ENCODE measurements at regions not wholly inside any gene's neighbourhood (a gene's known extent, or its start where the extent isn't known, plus 50 kb on each side); places are given as distances from the start of the nearest gene placed in this dataset.

DNA sequence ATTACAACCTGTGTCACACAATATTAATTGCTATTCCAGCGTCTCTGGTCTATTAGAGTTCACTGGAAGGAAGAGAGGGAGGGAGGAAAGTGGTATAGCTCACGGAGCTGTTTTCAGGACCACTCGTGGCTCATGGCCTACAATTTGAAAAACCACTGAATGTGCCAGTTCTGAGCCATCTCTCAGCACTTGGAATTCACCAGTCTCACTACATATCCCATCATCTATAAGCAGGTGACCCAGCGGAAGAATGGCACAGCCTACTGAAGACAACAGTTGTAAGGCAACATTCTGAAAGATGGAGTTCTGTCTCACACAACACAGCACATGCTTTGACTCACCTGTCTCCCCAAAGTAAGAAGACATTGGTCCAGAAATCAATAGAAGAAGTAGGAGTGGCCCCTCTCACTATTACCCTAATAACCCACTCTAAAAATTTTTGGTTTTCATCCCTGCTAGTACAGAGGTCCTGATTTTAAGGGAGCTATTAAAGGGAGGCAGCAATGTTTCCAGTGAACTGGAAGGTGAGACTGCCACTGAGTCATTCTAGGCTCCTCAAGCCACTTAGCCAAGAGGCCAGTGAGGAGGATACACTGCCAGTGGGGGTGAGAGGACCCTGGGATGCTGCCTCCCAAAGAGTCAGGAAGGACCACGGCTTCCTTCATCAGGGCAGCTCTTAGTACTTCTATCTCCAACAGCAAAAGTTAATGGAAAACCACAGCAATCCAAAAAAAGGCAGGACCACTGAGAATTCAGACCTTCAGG lies 50.0 kb upstream of the DOCK9 start:
- no peak for DNase-seq (ENCODE audit: low read depth, low spot score)
- H3K27ac ChIP-seq, result no peak overlapping the region

DNA sequence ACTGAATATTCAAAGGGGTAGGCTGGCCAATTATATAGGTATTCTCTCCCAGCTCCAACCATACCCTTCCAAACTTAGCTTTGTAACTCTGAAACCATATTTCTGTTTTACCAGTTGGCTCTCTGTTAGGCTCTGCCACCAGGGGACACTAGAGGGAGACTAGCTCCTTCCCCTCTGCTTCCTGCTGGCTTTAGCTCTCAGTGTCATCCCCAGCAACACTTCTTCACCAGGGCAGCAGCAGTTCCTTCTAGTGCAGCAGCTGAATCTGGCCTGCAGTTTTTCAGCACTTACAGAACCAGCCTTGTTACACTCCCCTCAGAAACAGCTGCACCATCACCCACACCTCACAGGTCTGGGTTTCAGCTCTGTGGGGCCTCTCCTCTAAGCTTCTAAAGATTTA lies 51.0 kb upstream of the DOCK9 start:
- no peak for DNase-seq (ENCODE audit: low read depth, low spot score)

DNA sequence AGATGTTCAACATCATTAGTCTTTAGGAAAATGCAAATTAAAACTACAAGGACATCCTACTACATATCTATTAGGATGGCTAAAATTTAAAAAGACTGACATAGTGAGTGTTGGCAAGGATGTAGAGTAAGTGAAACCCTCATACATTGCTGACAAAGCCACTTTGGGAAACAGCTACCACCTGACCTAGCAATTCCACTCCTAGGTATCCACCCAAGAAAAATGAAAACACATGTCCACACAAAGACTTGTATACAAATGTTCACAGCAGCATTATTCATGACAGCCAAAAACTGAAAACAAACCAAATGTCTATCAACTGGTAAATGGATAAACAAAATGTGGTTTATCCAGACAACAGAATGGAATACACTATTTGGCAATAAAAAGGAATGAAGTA lies 51.7 kb upstream of the DOCK9 start:
- no peak for DNase-seq (ENCODE audit: low read depth, low spot score)
- no peak overlapping the region for H3K27ac ChIP-seq

More for the DNA sequence above, 51.0 kb upstream of the DOCK9 start:
- no peak overlapping the region for H3K27ac ChIP-seq

DNA sequence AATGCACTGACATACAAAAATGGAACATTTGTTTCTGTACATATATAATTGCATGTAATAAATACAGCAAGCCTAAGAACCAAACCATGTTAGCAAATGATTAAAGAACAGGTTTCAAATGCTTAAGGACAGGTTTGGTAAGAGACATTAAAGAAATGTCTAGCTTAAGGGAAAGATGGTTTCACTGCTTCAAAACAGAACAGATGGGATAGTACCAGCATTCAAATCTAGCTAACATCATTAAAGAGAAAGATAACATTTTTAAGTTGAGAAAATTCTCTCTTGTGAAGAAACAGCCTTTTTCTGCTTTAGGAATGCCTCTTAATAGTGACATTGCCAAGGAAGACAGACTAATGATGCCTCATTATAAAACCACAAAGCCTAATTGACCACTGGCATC lies 52.5 kb upstream of the DOCK9 start:
- no peak for DNase-seq (ENCODE audit: low read depth, low spot score)
- peak overlapping the region; percentile 68 for H3K27ac ChIP-seq

DNA sequence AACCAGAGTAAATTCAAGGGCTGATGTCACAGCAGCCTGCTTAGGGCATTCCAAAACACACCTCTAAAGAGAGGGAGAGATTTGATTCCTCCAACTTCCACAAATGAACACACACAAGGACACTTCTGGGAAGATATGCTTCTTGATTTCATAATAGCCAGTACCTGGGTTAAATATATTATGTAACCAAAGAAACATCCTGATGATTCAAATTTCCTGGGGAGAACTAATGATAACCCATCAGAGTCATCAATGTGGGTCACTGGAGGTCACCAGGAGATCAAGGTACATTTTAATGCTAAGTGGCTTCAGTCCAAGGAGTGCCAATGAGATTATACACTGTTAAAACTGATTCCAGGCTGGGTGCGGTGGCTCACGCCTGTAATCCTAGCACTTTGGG lies 54.0 kb upstream of the DOCK9 start:
- no peak for DNase-seq (ENCODE audit: low read depth, low spot score)
- peak overlapping the region; percentile 68 for H3K27ac ChIP-seq

DNA sequence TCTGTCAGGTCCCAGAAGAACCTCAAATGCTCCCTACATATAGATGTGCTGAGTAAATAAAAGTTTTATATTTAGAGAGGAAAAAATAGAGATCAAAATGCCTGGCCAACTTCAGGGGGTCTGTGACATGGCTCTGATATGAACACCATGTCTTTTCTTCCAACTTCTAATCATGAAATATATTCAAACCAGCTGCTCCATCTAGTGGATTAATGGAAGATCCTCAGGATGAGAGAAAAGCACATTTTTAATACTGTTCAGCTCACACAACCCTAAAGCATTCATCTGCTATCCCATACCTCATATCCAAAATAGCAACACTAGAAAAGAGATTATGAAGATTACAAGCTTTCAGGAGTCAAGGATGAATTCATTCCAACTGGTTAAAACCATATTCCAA lies 56.0 kb upstream of the DOCK9 start:
- DNase-seq (ENCODE audit: low read depth, low spot score), result no peak
- H3K27ac ChIP-seq, result no peak overlapping the region

DNA sequence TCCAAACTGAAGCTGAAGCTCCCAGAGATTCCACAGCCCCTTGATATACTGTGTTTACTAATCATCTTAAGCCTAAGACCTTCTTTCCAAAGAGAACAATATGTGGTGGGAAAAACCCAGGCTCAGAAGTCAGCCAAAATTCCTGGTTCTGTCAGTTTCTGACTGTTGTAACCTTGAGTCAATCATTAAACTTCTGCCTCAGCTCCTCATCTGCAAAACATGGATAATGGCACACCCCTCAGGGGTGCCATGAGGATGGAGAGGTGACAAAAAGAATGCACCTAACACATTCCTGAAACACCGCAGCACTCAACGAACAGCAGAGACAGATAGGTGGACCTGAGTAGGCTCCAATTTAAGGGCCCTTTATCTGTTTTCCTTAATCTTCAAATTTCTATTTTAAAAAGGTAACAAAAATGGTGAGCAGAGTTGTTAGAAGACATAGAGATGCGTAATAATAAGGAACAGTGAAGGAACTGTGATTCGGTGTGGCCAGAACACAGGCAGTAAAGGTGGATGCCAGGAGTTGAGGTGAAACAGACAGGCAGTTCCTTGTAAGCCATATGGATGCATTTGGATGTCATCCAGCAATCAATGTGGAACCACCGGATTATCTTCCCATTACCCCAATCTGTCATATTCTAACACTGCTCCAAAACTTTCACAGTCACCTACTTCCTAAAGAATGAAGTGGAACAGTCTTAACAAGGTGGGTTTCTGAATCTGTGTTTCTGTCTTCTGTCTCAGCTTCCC lies 56.6 kb upstream of the DOCK9 start:
- no peak for DNase-seq (ENCODE audit: low read depth, low spot score)

DNA sequence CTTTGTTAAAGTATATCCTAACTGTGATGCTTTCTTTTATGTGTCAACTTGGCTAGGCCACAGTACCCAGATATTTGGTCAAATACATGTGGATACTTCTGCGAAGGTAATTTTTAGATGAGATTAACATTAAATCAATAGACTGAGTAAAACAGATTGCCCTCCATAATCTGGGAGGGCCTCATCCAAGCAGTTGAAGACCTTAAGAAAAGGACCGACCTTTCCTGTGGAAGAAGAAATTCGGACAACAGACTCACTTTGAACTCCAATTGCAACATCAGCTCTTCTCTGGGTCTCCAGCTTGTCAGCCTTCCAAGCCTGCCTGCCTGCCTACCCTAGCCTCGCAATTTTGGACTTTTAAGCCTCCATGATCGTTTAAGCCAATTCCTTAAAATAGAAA lies 57.9 kb upstream of the DOCK9 start:
- no peak for DNase-seq (ENCODE audit: low read depth, low spot score)
- H3K27ac ChIP-seq, result no peak overlapping the region

More for the DNA sequence above, 56.6 kb upstream of the DOCK9 start:
- no peak overlapping the region for H3K27ac ChIP-seq

DNA sequence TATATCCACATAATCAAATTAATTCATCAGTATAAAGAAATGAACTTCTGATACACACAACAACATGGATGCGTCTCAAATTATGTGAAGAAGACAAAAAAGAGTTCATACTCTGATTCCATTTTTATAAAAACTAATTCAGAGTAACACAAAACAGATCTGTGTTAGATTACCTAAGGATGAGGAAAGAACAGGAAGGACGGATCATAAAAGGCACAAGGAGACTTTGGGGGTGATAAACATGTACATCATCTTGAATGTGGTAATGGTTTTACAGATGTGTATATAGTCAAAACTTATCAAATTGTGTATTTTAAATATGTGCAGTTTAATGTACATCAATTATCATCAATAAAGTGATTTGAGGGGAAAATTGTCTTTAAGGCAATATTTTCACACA lies 59.9 kb upstream of the DOCK9 start:
- no peak overlapping the region for H3K27ac ChIP-seq
- no peak for DNase-seq (ENCODE audit: low read depth, low spot score)

DNA sequence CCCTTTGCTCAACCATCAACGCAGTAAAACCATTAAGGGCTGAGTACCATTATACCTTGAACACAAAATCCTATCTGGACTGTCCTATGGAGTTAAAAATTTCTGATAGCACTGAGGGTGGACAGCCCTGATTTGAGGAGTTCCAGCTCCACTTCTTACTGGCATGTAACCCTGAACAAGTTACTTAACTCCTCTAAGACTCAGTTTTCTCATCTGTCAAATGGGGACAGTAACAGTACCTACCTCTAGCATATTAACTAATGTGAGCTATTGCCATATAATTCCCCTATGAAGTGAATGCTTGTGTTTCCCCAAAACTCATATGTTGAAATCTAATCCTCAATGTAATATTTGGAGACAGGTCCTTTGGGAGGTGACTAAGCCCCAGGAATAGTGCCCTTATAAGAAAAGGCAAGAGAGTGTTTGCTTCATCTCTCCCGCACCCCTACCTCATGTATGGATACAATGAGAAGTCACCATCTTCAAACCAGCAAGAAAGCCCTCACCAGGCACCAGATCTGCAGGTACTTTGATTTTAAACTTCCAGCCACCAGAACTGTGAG lies 61.9 kb upstream of the DOCK9 start:
- DNase-seq (ENCODE audit: low read depth, low spot score), result no peak
- no peak overlapping the region for H3K27ac ChIP-seq

DNA sequence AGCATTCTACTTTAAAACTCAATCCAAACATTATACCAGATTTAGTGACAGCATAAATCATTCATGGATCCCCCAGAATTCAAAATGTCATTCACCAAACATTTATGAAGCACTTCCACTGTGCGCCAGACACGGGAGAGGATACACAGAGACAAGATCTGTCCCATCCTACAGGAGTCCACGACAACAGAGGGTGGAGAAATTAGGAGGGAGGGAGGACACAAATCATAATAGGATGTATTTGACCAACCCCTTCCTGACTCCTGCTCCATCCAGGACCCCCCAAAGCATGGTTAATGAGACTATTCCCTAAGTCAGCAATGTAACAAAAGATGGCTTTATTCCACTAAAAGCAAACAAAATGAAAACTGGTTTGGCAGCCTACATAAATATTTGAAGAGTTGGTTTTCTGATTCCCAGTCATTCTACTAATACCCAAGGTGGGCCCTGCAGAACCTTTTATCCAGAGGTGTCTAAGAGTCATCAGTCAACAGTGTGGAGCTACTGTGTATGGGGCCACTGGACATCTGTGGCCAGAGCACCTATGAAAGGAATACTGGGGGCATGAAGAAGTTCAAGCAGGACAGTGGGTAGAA lies 62.8 kb upstream of the DOCK9 start:
- DNase-seq (ENCODE audit: low read depth, low spot score), result no peak
- no peak overlapping the region for H3K27ac ChIP-seq

DNA sequence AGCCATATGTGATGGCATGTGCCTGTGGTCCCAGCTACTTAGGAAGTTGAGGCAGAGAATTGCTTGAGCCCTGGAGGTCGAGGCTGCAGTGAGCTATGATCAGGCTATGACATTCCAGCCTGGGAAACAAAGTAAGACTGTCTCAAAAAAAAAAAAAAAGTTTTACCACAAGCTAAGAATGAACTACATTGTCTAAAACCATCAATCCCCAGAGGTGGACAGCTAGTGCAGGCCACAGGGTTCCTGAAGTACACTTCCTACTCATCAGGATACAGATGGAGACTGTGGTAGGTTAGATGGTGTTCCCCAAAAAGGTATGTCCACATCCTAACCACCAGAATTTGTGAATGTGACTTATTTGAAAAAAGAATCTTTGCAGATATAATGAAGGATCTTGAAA lies 63.5 kb upstream of the DOCK9 start:
- no peak overlapping the region for H3K27ac ChIP-seq
- DNase-seq (ENCODE audit: low read depth, low spot score), result no peak

DNA sequence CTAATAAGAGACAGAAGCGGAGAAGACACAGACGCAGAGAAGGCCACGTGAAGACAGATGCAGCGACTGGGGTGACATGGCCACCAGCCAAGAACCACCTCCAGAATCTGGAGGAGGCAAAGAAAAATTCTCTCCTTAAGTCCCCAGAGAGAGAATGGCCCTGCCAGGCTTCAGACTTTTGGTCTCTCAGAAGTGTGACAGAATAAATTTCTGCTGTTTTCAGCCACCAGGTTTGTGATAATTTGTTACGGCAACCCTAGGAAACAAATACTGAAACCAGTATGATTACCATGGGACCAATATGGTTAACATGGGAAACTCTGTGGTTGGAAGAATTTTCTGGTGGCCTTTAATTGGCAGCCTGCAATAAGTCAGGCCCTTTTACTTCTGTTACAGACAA lies 63.9 kb upstream of the DOCK9 start:
- DNase-seq (ENCODE audit: low read depth, low spot score), result no peak
- H3K27ac ChIP-seq, result no peak overlapping the region

DNA sequence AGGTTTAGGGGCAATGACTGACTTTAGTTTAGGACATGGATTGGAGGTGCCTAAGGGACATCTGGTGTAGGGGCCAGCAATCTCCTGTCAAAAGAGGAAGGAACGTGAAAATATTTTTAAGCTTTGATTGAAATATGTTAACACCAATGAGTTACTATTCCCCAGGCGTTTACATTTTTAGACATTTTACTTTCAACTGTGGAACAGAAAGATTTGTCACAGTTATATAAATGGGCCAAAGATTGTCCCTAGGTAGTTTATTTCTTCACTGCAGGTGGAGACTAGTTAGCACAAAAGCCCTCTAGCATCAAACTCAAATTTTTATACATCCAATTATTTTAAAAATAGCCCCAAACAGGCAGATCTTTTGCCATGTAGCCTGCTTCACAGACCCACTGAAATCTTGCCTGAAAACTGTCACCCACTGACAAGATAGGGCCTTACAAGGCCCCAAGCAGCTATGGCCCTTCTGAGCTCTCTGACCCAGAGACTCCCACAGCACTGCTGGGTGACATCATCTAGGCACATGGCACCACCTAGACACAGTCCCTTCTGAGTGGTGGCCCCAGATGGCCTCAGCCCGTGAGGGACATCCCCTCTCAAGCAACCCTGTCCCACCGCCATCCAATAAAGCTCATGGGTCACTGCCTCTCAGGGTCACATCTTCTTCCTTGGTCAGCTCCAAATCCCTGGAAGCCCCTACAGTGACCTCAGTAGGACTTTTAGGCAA lies 64.8 kb upstream of the DOCK9 start:
- DNase-seq (ENCODE audit: low read depth, low spot score), result no peak
- H3K27ac ChIP-seq, result no peak overlapping the region

DNA sequence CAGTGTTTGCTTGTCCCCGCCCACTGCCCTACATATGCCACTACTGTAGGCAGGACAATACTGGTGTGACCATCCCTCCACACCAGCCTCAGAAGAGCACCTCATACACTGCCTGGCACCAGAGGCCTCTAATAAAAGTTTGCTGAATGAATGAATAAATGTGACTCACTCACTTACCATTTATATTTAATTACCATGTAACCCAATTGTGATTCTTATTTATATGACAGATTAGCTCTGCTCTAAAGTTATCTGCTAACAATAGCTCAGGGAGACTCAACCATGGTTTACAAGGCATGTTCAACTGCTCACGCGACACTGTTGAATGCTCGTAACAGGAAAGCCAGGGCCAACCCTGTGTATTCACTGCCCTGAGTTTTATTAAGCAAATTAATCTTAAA lies 66.0 kb upstream of the DOCK9 start:
- DNase-seq (ENCODE audit: low read depth, low spot score), result no peak
- no peak overlapping the region for H3K27ac ChIP-seq

DNA sequence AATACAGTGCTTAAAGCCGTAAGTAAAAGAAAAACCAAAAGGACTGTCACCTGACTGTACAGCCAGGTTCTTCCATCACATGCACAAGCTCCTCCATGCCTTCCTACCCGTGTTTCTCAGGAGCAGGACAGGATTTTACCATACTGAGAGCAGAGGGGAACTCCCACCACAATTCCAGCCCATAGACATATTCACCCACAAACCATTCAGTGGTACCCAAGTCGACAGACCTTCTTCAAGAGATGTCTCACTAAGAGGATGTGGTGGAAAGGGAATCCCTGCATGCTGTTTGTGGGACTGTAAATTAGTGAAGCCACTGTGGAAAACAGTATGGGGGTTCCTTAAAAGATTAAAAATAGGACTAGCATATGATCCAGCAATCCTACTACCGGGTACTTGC lies 66.9 kb upstream of the DOCK9 start:
- no peak overlapping the region for H3K27ac ChIP-seq
- no peak for DNase-seq (ENCODE audit: low read depth, low spot score)

DNA sequence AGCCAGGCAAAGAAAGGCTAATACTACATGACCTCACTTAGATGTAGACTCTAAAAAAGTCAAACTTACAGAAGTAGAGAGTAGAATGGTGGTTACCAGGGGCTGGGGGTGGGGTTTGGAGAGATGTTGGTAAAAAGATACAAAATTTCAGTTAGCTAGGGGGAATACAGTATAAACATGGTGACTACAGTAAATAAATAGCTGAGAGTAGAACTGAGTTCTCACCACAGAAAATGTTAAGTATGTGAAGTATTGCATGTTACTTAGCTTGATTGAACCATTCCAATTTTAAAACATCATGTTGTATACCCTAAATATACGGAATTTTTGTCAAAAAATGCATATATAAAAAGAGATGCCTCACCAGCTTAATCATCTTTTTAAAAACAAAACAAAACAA lies 67.5 kb upstream of the DOCK9 start:
- peak overlapping the region; percentile 93 for H3K27ac ChIP-seq
- no peak for DNase-seq (ENCODE audit: low read depth, low spot score)

DNA sequence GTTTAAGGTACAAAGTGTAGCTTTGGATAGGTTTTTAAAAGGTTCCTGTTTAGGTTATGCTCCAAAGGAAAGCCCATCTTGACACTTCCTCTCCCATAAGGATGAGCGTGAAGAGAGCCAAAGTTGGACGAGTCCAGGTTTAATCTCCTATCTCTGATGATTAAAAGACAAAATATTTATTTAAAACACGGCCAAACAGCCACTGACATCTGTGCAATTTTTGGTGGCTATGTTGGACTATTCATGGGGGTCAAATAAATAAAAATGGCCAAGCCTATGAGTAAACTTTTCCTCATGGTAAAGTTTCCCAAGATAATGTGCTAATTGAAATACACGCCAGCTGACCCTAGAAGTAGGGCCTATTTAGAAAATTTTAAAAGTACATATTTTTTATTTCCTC lies 69.0 kb upstream of the DOCK9 start:
- peak overlapping the region; percentile 93 for H3K27ac ChIP-seq

DNA sequence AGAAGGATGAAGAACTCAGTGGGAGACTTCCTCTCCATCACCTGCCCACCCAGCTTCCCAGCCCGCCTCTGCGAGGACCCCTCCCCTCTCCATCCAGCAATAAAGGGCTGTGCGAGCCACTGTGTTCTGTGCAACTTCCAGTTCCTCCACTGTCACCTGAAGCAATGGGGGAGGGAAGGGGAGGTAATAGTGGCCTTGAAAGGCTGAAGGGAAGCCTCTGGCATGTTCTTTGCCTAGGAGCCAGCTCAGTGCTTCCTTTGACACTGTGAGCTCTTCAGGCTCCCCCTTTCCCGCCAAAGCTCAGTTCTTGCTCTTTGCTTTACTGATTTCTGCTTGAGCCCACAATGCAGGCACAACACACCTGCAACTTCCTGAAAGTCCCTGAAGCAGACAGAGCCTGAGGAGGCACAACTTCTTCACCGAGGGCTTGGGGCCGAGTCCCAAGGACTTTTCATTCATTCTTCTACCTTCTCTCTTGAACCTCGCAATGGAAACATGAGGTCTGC lies 73.2 kb upstream of the DOCK9 start:
- DNase-seq (ENCODE audit: low read depth, low spot score), result no peak
- H3K27ac ChIP-seq, result peak overlapping the region; percentile 88

More for the DNA sequence above, 69.0 kb upstream of the DOCK9 start:
- DNase-seq (ENCODE audit: low read depth, low spot score), result no peak

DNA sequence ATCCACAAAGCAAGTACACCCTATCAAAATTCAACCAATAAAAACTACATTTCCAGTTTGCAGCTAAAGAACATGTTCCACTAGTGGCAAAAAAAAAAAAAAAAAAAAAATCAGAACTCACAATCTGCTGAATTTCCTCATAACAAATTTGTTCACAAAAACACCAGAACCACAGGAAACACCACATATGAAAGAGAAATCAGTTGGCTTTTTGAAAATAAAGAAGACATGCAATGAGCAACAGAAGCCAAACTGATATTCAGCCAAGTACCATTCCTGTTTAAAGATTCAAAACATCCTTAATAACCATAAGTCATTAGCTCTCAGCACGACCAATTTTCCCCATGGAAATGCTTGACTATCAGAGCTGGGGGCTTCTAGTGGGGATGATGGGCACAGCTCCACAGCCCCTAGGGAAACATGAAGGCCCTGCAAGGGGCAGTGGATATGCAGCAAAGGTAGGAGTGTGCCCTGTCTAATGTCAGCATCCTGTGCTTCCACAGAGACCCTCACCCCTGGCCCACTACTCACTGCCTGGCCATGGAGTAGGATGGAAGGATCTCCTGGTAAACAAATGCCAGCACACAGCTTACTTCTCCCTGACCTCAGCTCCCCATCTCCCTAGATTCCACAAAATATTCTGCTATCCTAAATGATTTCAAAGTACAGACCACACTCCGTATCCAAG lies 74.0 kb upstream of the DOCK9 start:
- H3K27ac ChIP-seq, result no peak overlapping the region
- DNase-seq (ENCODE audit: low read depth, low spot score), result no peak

Data from epithelial cell of prostate (primary cell).